ENCODE measurements at regions not wholly inside any gene's neighbourhood (a gene's known extent, or its start where the extent isn't known, plus 50 kb on each side); places are given as distances from the start of the nearest gene placed in this dataset.
"Not testable (repeated sequence)": the region's sequence is repeated elsewhere in the genome, so short reads cannot be mapped to it uniquely, and the experiment has no call there.

DNA sequence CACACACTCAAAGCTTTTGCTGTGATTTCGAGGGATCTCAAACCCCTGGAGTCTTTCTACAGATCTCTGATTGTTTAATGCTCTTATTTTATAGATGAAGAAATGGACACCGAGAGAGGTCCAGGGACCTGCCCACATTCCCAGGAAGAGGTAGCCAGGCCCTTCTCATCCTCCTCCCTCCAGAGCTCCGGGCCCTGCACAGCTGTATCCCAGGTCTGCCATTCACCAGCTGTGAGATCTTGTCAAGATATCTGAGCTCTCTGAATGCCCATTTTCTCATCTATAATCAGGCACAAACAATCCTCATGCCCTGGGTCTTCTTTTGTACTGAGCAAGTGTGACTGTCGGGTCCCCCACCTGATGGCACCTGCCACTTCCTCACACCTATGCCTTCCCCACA is 98.2 kb upstream of the ALX4 start:
- intact Hi-C loops (cut with DNase I), result no loop called here
- DNase-seq, result no peak

DNA sequence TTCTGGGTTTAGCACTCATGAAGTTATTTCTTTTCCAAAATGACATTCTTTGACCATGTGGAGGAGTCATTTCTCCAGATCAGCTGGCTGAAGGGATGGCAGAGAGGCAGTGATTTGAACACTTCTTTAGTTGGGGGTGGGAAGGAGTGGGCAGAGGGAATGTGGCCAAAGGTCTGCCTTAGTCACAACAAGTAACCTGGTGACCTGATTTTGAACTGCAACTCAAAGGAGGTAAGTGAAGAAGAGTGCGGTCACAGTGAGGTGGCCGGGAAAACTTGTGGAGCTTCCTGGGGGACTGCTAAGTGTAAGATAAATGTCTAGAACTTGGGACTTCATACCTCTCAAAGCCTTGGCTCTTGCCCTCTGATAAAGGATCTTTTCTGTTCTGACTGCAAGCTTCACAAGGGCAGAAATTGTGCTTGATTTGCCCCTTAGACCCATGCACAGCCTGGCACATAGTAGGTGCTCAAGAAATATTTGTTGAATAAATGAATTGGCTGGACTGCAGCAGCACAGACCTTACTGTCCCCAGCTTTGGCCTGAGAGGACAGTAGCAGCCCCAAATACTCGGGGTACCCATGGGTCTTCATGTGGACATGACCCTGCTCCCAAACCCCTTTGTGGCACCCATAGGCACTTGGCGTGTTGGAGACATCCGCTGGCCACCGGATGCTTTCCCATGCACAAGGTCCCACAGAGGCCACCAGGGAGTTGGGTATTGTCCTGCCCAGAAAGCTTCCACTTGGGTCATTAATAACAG is 99.0 kb upstream of the ALX4 start:
- intact Hi-C loops (cut with DNase I), result no loop called here
- DNase-seq, result no peak

DNA sequence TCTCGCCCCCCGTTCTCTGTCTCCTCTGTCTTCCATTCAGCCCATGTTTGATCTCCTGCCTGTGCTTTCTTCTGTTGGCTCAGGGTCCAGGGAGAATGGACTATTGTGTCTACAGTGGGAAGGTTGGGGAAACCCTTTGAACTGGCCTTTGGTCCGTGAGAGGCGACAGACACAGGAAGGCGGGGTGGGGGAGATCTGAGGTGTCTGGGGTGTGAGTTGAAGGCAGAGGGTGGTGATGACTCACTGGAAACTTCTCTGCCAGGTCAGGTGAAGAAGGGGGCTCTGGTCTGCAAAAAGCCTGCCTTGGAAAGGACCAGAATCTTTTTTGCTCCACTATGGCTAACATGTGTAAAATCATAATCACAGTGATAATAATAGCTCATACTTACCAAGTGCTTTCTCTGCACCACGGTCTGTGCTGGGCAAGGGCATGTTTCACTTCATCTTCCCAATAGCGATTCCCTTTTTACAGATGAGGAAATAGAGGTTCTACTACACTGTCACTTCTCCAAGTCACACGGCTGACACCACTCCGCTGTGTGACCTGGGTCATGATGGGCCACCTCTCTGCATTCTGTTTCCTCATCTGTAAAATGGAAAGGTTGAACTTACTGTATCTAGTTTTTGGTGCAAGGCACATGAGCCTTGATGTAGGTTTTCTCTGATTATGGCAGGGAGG is 99.8 kb upstream of the ALX4 start:
- intact Hi-C loops (cut with DNase I), result no loop called here
- DNase-seq, result peak in 2 of 42 donors; percentile 2 to 10

DNA sequence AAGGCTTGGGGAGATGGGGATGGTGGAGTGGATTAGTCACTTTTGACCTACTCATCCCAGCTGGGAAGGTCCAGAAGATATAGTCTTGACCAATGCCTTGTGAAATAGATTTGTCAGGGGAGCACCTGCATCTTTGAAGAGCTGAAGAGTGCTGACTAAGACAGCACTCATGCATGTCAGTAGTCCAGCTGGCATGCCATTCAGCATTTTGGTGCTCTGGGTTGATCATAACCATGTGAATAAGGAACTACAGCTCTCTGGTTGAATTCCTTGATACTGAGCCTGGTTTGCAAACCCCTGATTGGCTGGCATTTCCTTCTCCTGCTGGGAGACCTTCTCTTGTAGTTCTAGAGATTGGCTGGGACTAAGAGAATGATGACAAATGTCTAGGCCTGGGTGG is 106.8 kb upstream of the ALX4 start:
- intact Hi-C loops (cut with DNase I), result no loop called here
- peak in 1 of 42 donors; percentile 20 for DNase-seq

DNA sequence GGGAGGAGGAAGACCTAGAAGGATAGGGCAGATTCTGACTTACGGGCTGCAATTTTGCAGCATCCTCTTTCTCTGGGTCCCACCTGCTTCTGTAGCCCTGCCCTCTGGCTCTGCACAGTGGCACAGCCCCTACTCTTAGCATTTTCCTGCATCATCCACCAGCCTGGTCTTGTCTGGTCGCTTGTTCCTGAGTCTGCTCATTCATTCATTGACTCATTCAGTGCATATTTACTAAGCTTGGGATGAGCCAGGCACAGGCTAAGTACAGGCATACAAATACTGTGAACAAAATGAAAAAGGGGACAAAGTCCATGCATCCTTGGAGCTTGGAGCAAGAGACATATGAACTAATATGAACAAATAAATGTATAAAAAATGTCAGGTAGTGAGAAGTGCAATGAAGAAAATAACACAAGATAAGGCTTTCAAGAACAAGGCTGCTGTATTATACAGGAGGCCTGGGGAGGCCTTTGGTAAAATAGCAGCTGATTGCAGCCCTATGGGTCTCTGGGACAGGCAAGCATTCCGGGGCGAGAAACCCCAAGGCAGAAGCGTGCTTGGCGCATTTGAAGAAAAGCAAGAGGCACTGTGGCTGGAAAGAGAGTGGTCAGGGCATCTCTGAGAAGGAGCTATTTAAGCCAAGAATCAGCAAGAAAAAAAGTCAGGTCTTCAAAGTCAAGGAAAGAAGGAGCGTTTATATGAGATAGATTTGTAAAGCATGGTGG is 108.0 kb upstream of the ALX4 start:
- peak in 1 of 42 donors; percentile 30 for DNase-seq
- intact Hi-C loops (cut with DNase I), result no loop called here

DNA sequence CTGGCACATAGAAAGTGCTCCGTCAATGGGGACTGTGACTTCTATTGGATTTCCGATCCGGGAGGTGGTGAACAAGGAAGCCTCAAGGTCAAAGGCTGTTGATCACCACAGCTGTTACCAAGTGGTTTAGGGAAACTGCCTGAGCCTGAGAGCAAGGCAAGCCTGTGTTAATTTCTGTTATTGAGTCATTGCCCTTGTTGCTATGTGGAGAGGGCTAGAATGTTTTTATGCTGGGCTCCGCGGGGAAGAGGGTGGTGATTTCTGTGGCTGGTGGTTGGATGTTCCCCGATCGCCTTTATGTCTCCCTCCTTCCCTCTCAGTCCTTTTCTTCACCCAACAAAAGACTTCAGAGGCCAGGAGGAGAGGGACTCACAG is 108.5 kb upstream of the ALX4 start:
- DNase-seq, result peak in 1 of 42 donors; percentile 29
- intact Hi-C loops (cut with DNase I), result no loop called here

DNA sequence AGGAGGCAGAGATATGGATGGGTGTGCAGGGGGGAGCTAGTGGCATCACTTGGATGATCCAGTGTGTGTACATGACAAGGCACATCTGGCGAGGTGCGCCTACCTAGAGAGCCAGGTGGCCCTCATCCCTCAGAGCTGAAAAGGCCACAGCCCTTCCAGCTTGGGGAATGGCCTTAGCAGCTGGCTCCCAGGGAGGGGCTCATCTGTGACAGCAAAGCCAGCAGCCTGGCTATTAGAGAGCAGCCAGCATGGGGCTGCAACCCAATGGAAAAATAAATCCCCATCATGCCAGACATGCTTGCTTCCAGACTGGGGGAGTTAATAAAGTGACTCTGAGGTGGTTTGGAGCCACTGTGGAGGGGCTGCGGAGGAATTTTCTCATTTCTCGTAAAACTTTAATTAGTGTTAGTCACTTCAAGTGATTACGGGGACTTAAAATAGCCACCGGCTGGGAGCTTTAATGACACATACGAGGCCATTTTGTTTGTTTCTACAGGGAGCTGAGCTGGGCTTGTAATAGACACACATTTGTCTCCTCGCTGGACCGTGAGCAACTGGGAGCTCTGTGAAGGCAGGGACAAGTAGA is 111.2 kb upstream of the ALX4 start:
- intact Hi-C loops (cut with DNase I), result no loop called here

DNA sequence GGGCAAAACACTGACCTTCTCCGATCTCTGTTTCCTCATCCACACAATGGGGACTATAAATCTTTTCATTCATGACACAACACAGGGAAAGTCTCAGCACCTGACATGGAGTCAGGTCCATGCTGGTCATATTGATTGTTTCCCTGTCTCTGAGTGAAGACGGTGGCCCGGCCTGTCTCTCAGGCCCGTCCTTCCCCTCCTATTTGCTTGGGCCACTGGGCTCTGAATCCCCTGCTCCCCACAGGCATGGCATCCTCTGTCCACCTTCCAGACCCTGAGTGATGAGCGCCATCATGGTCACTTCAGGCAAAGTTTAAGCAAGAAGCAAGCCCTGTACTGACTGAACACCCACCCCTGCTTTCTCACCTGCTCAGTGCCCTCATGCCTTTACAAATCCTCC is 113.3 kb upstream of the ALX4 start:
- DNase-seq, result no peak
- intact Hi-C loops (cut with DNase I), result no loop called here

More for the DNA sequence above, 111.2 kb upstream of the ALX4 start:
- DNase-seq, result no peak

DNA sequence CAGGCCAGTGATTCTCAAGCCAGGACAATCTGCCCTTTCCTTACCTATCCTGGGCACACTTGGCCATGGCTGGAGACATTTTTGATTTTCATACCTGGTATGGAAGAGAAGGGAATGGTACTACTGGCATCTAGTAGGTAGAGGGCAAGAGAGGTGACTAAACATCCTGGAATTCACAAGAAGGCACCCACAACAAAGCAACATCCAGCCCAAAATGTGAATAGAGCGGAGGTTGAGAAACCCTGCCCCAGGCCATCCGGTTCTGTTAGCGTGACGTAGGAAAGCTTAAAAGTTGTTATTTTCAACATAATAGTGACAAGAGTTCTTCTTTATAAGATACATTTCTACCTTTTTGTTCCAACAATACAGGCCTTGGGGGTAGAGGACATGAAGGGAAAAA is 114.9 kb upstream of the ALX4 start:
- intact Hi-C loops (cut with DNase I), result no loop called here
- no peak for DNase-seq

DNA sequence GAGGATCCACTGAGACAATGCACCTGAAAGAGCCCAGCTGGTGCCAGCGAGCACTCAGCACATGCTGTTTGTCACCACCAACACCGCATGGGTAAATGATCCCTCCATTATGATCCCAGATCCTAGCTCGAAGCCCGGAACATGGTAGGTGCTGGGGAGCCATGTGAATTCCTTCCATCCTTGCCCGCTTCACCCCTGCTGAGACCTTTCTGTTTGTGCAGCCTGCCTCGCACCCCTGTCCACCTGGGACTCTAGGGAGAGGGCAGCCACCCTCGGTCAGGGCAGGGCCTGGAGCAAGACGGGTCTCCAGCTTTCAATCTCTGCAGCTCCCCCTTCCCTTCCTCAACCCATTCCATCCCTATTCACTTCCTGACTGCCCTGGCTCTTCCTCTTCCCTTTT is 116.2 kb upstream of the ALX4 start:
- intact Hi-C loops (cut with DNase I), result no loop called here
- DNase-seq, result no peak

DNA sequence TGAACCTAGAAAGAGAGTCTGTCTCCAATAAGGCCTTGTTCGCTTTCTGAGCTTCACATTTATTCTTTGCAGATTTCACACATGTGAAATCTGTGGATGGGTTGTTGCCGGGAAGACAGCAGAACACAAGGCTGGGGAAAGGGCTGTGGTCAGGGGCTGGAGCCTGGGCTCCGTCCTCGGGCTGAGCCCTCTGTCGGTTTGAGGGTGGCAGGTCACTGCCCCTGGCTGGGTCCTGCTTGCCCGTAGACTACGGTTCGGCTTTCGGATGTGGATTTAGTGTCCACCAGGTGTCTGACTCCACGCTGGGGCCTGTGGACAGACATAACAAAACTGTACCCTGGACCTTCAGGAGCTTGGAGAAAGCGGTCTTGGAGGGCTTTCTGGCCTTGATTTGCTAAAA is 117.0 kb upstream of the ALX4 start:
- no peak for DNase-seq
- intact Hi-C loops (cut with DNase I), result no loop called here

DNA sequence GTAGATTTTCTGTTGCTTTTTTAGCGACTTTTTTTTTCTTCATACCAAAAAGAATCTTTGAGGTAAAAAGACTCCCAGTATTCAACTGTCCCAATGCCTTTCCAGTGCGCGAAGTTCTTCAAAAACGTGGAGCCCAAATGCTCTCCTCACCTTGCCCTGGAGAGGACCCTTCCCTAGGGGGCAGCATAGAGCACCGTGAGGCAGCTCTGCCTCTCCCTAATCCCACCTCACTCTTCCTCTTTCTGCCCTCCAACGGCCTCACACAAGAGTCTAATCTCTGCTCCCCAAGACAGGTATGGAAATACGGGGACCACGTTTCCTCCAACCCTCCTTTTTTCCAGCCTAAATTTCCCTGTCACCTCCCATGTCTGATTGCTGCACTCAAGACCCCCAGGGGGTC is 117.5 kb upstream of the ALX4 start:
- no peak for DNase-seq
- intact Hi-C loops (cut with DNase I), result no loop called here

DNA sequence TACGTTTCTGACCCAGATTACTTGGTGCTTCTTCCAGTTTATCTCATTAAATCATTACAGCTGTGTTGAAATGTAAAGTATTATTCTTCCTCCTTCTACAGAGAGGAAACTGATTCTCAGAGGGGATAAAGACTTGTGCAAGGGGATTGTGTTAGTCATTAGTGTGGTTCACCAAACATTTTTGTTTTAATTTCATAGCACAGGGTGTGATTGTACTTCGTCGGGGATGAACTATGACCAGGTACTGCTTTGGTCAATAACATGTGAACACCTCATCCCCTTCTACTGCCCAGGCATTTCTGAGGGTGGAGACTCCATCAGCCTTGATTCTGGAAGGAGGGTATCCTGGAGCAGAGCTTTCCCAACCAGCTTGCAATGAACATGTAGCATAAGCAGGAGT is 120.2 kb upstream of the ALX4 start:
- DNase-seq, result no peak
- intact Hi-C loops (cut with DNase I), result no loop called here

DNA sequence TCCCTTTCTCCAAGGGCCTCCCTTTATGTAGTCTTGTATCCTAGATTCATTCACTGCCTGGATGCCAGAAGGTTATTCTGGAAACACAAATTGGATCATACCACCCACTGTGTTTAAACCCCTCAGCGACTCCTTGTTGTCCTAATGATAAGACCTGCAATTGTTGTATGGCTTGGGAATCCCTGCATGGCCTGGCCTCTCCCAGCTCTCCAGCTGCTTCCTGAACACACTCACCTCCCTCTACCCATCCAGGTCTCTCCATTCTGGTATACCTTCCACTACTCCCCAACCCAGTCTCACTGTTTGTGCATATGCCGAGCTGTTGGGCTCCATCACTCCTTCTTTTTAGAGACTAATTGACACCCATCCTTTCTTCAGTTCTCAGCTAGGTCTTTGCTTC is 124.3 kb upstream of the ALX4 start:
- intact Hi-C loops (cut with DNase I), result no loop called here
- DNase-seq, result no peak

DNA sequence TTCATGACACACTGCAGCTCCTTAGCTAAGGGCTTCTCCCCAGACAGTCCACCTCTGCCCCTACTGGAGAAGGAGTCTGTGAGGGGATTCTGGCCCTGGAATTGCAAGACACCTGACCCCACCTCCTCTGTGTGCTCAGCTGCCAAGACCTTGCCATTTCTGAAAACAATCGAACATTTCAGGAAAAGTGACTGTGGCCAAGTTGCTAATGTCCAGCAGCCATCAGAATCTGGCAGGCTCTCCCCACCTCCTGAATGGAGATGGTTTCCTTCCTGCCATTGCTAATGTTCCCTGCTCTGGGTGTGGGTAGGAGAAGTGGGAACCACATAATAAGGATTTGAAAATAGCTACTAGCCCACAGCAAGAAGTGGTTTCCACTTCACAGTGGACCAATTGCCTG is 127.2 kb upstream of the ALX4 start:
- no peak for DNase-seq
- intact Hi-C loops (cut with DNase I), result no loop called here

DNA sequence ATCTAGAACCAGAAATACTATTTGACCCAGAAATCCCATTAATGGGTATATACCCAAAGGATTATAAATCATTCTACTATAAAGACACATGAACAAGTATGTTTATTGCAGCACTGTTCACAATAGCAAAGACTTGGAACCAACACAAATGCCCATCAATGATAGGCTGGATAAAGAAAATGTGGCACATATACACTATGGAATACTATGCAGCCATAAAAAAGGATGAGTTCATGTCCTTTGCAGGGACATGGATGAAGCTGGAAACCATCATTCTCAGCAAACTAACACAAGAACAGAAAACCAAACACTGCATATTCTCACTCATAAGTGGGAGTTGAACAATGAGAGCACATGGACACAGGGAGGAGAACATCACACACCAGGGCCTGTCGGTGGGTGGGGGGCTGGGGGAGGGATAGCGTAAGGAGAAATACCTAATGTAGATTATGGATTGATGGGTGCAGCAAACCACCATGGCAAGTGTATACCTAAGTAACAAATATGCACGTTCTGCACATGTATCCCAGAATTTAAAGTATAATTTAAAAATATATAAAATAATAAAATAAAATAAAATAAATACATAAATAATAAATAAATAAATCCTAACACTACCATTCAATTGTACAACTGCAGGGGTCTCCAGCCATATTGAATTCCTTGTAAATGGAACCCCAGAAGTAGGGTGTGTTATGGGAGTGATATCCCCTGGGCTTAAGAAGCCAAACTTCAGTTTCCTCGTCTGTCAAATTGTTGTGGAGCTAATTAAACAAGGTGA is 122.4 kb upstream of the CD82 start:
- DNase-seq; intact Hi-C loops (cut with DNase I): not testable (repeated sequence)

DNA sequence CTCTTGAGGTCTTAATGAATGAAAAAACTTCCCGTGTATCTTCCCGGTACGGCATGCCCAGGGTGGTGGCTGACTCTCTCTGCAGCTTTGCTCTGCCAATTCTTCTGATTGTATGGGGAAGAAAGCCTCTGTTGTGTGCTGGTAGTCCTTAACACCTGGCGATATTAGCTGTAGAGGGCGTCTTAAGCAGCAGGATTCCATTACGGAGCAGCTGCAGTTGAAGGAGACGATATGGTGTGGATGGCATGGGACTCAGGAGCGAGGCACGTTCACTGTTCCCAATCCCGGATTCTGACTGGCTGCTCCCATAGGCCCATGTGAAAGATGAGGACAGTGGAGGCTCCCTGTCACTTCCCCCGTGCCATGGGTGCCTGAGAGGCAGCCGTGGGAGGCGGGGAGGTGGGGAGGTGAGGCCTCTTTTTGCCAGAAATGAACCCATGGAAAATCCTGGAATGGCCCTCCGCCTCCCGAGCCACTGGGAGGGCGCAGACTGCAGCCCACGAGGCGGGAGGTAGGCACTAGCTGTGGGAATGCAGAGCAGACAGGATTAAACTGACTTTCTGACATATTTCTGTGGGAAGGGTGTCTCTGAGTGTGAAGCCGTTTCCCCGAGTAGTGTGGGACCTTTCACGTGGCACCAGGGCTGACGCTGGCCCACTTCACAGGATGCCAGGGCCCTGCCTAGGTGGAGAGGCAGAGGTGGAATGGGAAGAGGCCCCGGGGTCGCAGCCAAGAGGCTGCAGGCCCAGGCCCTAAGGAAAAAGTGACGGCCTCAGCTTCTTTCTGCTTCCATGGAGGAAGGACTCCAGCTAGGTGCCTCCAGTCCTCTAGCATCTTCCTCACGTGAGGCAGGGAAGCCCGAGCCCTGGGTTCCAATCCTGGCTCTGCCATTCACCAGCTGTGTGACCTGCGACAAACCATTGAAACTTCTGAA is 121.4 kb upstream of the CD82 start:
- no peak for DNase-seq

DNA sequence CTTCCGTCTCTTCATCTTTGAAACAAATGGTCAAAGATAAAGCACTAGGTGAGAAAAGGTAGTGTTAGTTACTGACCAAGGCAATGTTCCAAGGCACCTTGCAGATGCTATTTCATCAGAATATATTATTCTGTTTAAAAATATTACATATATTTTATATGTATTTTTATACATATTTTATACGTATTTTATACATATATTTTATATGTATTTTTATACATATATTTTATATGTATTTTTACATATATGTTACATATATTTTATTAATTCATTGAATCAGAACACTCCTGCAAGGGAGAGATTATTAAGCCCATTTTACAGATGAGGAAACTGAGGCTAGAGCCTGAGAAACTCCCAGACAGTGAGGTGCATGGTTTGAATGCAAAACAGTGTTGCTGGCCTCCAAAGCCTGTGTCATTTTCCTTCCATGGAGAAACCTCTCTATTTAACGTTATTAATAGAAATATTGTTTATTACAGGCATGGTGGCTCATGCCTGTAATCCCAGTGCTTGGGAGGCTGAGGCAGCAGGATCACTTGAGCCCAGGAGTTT is 120.6 kb upstream of the CD82 start:
- no peak for DNase-seq
- intact Hi-C loops (cut with DNase I), result no loop called here

More for the DNA sequence above, 121.4 kb upstream of the CD82 start:
- intact Hi-C loops (cut with DNase I), result no loop called here
